H9 (cell line): ENCODE measurements at regions not wholly inside any gene's neighbourhood (a gene's known extent, or its start where the extent isn't known, plus 50 kb on each side); places are given as distances from the start of the nearest gene placed in this dataset.

Source experiments
- DNase-seq: peaks from one replicate; pipeline ENCODE4 v3.0.0-alpha.2; 2017
- H2AFZ ChIP-seq: one replicate; pipeline ENCODE4 v1.6.1; 2013; ENCODE audit warnings: mild to moderate bottlenecking, low read length, control low read depth, moderate library complexity
- H2AK5ac ChIP-seq: 2 replicates; pipeline ENCODE4 v1.6.1; 2013; ENCODE audit warnings: low read length, control low read depth, mixed read lengths; ENCODE audit not compliant: insufficient read length
- H2BK120ac ChIP-seq: one replicate; pipeline ENCODE4 v1.6.1; 2013; ENCODE audit warnings: low read depth, mild to moderate bottlenecking, low read length, control low read depth, inconsistent platforms; ENCODE audit not compliant: poor library complexity, severe bottlenecking
- H2BK12ac ChIP-seq: 2 replicates; pipeline ENCODE4 v1.6.1; 2013; ENCODE audit warnings: low read length, control low read depth, mixed read lengths, low read depth; ENCODE audit not compliant: insufficient read length
- H2BK15ac ChIP-seq: 2 replicates; pipeline ENCODE4 v1.6.1; 2013; ENCODE audit warnings: low read depth, low read length, control low read depth
- H2BK20ac ChIP-seq: one replicate; pipeline ENCODE4 v1.6.1; 2013; ENCODE audit warnings: low read depth, mild to moderate bottlenecking, low read length, control low read depth, inconsistent platforms; ENCODE audit not compliant: poor library complexity, severe bottlenecking
- H2BK5ac ChIP-seq: 2 replicates; pipeline ENCODE4 v1.6.1; 2013; ENCODE audit warnings: low read length, control low read depth, mixed read lengths; ENCODE audit not compliant: insufficient read length
- H3K14ac ChIP-seq: 2 replicates; pipeline ENCODE4 v1.6.1; 2013; ENCODE audit warnings: low read length, control low read depth; ENCODE audit not compliant: insufficient read depth
- H3K18ac ChIP-seq: 2 replicates; pipeline ENCODE4 v1.6.1; 2013; ENCODE audit warnings: low read depth, mild to moderate bottlenecking, mixed read lengths, low read length, control low read depth; ENCODE audit not compliant: insufficient read length
- H3K23ac ChIP-seq: 2 replicates; pipeline ENCODE4 v1.6.1; 2013; ENCODE audit warnings: low read length, control low read depth, mixed read lengths, low read depth; ENCODE audit not compliant: insufficient read length
- H3K23me2 ChIP-seq: 2 replicates; pipeline ENCODE4 v1.6.1; 2013; ENCODE audit warnings: low read depth, mild to moderate bottlenecking, mixed read lengths, low read length, control low read depth; ENCODE audit not compliant: insufficient read length, poor library complexity, severe bottlenecking
- H3K27ac ChIP-seq: 2 replicates; pipeline ENCODE4 v1.5.1; 2013; ENCODE audit warnings: low read length, control low read depth, mixed read lengths, low read depth; ENCODE audit not compliant: insufficient read length
- H3K27me3 ChIP-seq: 2 replicates; pipeline ENCODE4 v1.6.1; 2013; ENCODE audit warnings: low read length, control low read depth, inconsistent platforms; ENCODE audit not compliant: insufficient read depth
- H3K4ac ChIP-seq: 2 replicates; pipeline ENCODE4 v1.6.1; 2013; ENCODE audit warnings: low read depth, mild to moderate bottlenecking, control low read depth, inconsistent platforms, low read length, moderate library complexity
- H3K4me1 ChIP-seq: 2 replicates; pipeline ENCODE4 v1.6.1; 2013; ENCODE audit warnings: low read length, control low read depth, inconsistent platforms; ENCODE audit not compliant: insufficient read depth
- H3K4me2 ChIP-seq: 2 replicates; pipeline ENCODE4 v1.6.1; 2013; ENCODE audit warnings: low read length, control low read depth, mixed read lengths; ENCODE audit not compliant: insufficient read length, insufficient read depth
- H3K56ac ChIP-seq: 2 replicates; pipeline ENCODE4 v1.6.1; 2013; ENCODE audit warnings: low read depth, mild to moderate bottlenecking, mixed read lengths, low read length, control low read depth; ENCODE audit not compliant: insufficient read length
- H3K79me1 ChIP-seq: 2 replicates; pipeline ENCODE4 v1.6.1; 2013; ENCODE audit warnings: low read depth, mild to moderate bottlenecking, moderate library complexity, low read length, control low read depth, inconsistent platforms; ENCODE audit not compliant: insufficient read depth, poor library complexity, severe bottlenecking
- H3K79me2 ChIP-seq: 2 replicates; pipeline ENCODE4 v1.6.1; 2013; ENCODE audit warnings: low read length, control low read depth, inconsistent platforms; ENCODE audit not compliant: insufficient read depth
- H3K9ac ChIP-seq: 2 replicates; pipeline ENCODE4 v1.6.1; 2013; ENCODE audit warnings: low read length, control low read depth, mixed read lengths; ENCODE audit not compliant: insufficient read length; ENCODE audit errors: extremely low read depth
- H3K9me3 ChIP-seq: one replicate; pipeline ENCODE4 v1.6.1; 2013; ENCODE audit warnings: low read depth, low read length, inconsistent platforms; ENCODE audit not compliant: control insufficient read depth
- H3T11ph ChIP-seq: one replicate; pipeline ENCODE4 v1.6.1; 2013; ENCODE audit warnings: mild to moderate bottlenecking, low read length, control low read depth, inconsistent platforms
- H4K20me1 ChIP-seq: one replicate; pipeline ENCODE4 v1.6.1; 2013; ENCODE audit not compliant: control insufficient read depth, insufficient read length, insufficient read depth
- H4K5ac ChIP-seq: 2 replicates; pipeline ENCODE4 v1.6.1; 2013; ENCODE audit warnings: low read depth, mild to moderate bottlenecking, mixed read lengths, low read length, control low read depth; ENCODE audit not compliant: insufficient read length
- H4K8ac ChIP-seq: replicated peaks from 2 replicates; pipeline ENCODE4 v1.6.1; 2013; ENCODE audit warnings: low read length, control low read depth, mixed read lengths, low read depth; ENCODE audit not compliant: insufficient read length
- H4K91ac ChIP-seq: 2 replicates; pipeline ENCODE4 v1.6.1; 2013; ENCODE audit warnings: low read depth, mild to moderate bottlenecking, moderate library complexity, mixed read lengths, low read length, control low read depth; ENCODE audit not compliant: insufficient read length
- H3K27ac Mint-ChIP-seq, 3 experiments: 2 replicates in 2 of 3; 3 replicates in 1 of 3; pipeline ENCODE4 v1.8.0; 2020 to 2021; ENCODE audit warnings: mixed read lengths in 3 of 3, mild to moderate bottlenecking in 1 of 3, moderate library complexity in 1 of 3
- H3K27me3 Mint-ChIP-seq: 2 replicates; pipeline ENCODE4 v1.8.0; 2021; ENCODE audit warnings: low read depth, mild to moderate bottlenecking, moderate library complexity, mixed read lengths
- H3K36me3 Mint-ChIP-seq, 3 experiments: 2 replicates in 2 of 3; 3 replicates in 1 of 3; pipeline ENCODE4 v1.8.0; 2020 to 2021; ENCODE audit warnings: low read depth in 3 of 3, mixed read lengths in 3 of 3; ENCODE audit not compliant: insufficient read depth in 1 of 3
- H3K4me1 Mint-ChIP-seq, 2 experiments: 2 replicates each; pipeline ENCODE4 v1.8.0; 2020; ENCODE audit warnings: mixed read lengths in 2 of 2
- H3K4me3 Mint-ChIP-seq, 2 experiments: 2 replicates in 1 of 2; 3 replicates in 1 of 2; pipeline ENCODE4 v1.8.0; 2020 to 2021; ENCODE audit warnings: mild to moderate bottlenecking in 2 of 2, mixed read lengths in 2 of 2, moderate library complexity in 1 of 2
- H3K9me3 Mint-ChIP-seq, 2 experiments: 2 replicates in 1 of 2; 3 replicates in 1 of 2; pipeline ENCODE4 v1.8.0; 2020; ENCODE audit warnings: mild to moderate bottlenecking in 2 of 2, mixed read lengths in 2 of 2, moderate library complexity in 1 of 2
- WGBS: extraction: QIAGEN DNeasy Blood & Tissue Kit; methylation state at CpG from one replicate; pipeline ENCODE4 v1.1.7; 2013; ENCODE audit warnings: missing lambda C conversion rate, low lambda C conversion rate, mixed read lengths; ENCODE audit not compliant: insufficient read length; ENCODE audit errors: extremely low coverage; 5-methylcytosine and 5-hydroxymethylcytosine counted together
- TF ChIP-seq, protein P1 (sequence below): fragments of 200-600 bp; sonication (generic); conservative IDR thresholded peaks from 3 replicates; pipeline ENCODE4 v1.8.0; 2021; ENCODE audit warnings: antibody characterized with exemption, mild to moderate bottlenecking

- no peak overlapping the region for H4K91ac ChIP-seq
- no peaks in the 10 kb centered on the region for H3K9me3 ChIP-seq
- no peak overlapping the region for H3K4me2 ChIP-seq
- no peaks in the 10 kb centered on the region for H3K36me3 Mint-ChIP-seq
- no peak overlapping the region for H3K27ac ChIP-seq
- no peak overlapping the region for H2BK120ac ChIP-seq
- no peak overlapping the region for H2AK5ac ChIP-seq
- no peak for DNase-seq
- no peaks in the 10 kb centered on the region for H3K27me3 Mint-ChIP-seq
- no peak overlapping the region for H3K4ac ChIP-seq
- no peak overlapping the region for H3K14ac ChIP-seq
- WGBS = no CpG with 5 or more reads among the region's 2 CpGs
- H2BK20ac ChIP-seq = no peak overlapping the region
- no peak overlapping the region for H3K23ac ChIP-seq
- no peaks in the 10 kb centered on the region for H4K20me1 ChIP-seq
- H2BK12ac ChIP-seq = no peak overlapping the region
- no peak overlapping the region for H2BK5ac ChIP-seq
- H3K9me3 Mint-ChIP-seq = peaks cover 0 to 6% of the 10 kb centered on the region in 2 experiments; a peak in 2 of 5 replicates
- H2AFZ ChIP-seq = no peak overlapping the region
- H3K23me2 ChIP-seq = no peaks in the 10 kb centered on the region
- no peaks in the 10 kb centered on the region for H3K4me1 ChIP-seq
- no peak overlapping the region for H4K5ac ChIP-seq
- TF ChIP-seq, protein P1, sequence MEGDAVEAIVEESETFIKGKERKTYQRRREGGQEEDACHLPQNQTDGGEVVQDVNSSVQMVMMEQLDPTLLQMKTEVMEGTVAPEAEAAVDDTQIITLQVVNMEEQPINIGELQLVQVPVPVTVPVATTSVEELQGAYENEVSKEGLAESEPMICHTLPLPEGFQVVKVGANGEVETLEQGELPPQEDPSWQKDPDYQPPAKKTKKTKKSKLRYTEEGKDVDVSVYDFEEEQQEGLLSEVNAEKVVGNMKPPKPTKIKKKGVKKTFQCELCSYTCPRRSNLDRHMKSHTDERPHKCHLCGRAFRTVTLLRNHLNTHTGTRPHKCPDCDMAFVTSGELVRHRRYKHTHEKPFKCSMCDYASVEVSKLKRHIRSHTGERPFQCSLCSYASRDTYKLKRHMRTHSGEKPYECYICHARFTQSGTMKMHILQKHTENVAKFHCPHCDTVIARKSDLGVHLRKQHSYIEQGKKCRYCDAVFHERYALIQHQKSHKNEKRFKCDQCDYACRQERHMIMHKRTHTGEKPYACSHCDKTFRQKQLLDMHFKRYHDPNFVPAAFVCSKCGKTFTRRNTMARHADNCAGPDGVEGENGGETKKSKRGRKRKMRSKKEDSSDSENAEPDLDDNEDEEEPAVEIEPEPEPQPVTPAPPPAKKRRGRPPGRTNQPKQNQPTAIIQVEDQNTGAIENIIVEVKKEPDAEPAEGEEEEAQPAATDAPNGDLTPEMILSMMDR = no peak
- no peak overlapping the region for H3T11ph ChIP-seq
- H3K4me1 Mint-ChIP-seq = peaks cover 3 to 7% of the 10 kb centered on the region in 2 experiments; a peak in 3 of 4 replicates
- H3K4me3 Mint-ChIP-seq = no peak overlapping the region
- no peak overlapping the region for H3K27ac Mint-ChIP-seq
- H4K8ac ChIP-seq = no peak overlapping the region
- no peak overlapping the region for H3K56ac ChIP-seq
- H3K18ac ChIP-seq = no peak overlapping the region
- H3K79me2 ChIP-seq = no peaks in the 10 kb centered on the region
- no peaks in the 10 kb centered on the region for H3K79me1 ChIP-seq
- no peak overlapping the region for H3K9ac ChIP-seq
- no peaks in the 10 kb centered on the region for H3K27me3 ChIP-seq
- no peak overlapping the region for H2BK15ac ChIP-seq
Measured at GRCh38 chr11:128069665-128070064, 517.7 kb downstream of the ETS1 start.
